HuH-7.5 (cell line): ENCODE measurements at regions not wholly inside any gene's neighbourhood (a gene's known extent, or its start where the extent isn't known, plus 50 kb on each side); places are given as distances from the start of the nearest gene placed in this dataset.

Experiments
- DNase-seq: peaks from one replicate; pipeline ENCODE4 v3.0.0; 2011; ENCODE audit warnings: low spot score

GRCh38 chr11:104830508-104830907 lies 67.8 kb downstream of the CASP12 start:
- DNase-seq = no peak

GRCh38 chr11:104830080-104830479 lies 68.2 kb downstream of the CASP12 start:
- DNase-seq = no peak

- DNase-seq = no peak
Observed at GRCh38 chr11:104826772-104827171, 71.5 kb downstream of the CASP12 start.

GRCh38 chr11:104823657-104824056 lies 74.6 kb downstream of the CASP12 start:
- DNase-seq = no peak

- DNase-seq = no peak
Observed at GRCh38 chr11:104820431-104820830, 77.8 kb downstream of the CASP12 start.

- DNase-seq = no peak
Observed at GRCh38 chr11:104819603-104820002, 78.7 kb downstream of the CASP12 start.

- DNase-seq = no peak
Observed at GRCh38 chr11:104819107-104819506, 79.2 kb downstream of the CASP12 start.

- DNase-seq = no peak
Observed at GRCh38 chr11:104817973-104818372, 80.3 kb downstream of the CASP12 start.

GRCh38 chr11:104813532-104813931 lies 84.7 kb downstream of the CASP12 start:
- DNase-seq = no peak

- no peak for DNase-seq
Observed at GRCh38 chr11:104812103-104812788, 86.0 kb downstream of the CASP12 start.

GRCh38 chr11:104803776-104804175 lies 94.5 kb downstream of the CASP12 start:
- DNase-seq = no peak

GRCh38 chr11:104799251-104799650 lies 99.0 kb downstream of the CASP12 start:
- no peak for DNase-seq

GRCh38 chr11:104798789-104799188 lies 99.5 kb downstream of the CASP12 start:
- DNase-seq = no peak

- DNase-seq = no peak
Observed at GRCh38 chr11:104796301-104796700, 102.0 kb downstream of the CASP12 start.

GRCh38 chr11:104795501-104796213 lies 102.6 kb downstream of the CASP12 start:
- no peak for DNase-seq

GRCh38 chr11:104792861-104793260 lies 105.4 kb downstream of the CASP12 start:
- no peak for DNase-seq

GRCh38 chr11:104791896-104792295 lies 106.4 kb downstream of the CASP12 start:
- no peak for DNase-seq

GRCh38 chr11:104784684-104785460 lies 113.4 kb downstream of the CASP12 start:
- DNase-seq = no peak

- DNase-seq = no peak
Observed at GRCh38 chr11:104783241-104783640, 115.0 kb downstream of the CASP12 start.

- DNase-seq = no peak
Observed at GRCh38 chr11:104782377-104782754, 115.9 kb downstream of the CASP12 start.

- DNase-seq = no peak
Observed at GRCh38 chr11:104781719-104782376, 116.4 kb downstream of the CASP12 start.

GRCh38 chr11:104781037-104781436 lies 117.2 kb downstream of the CASP12 start:
- DNase-seq = no peak
